Epithelial cell of esophagus (primary cell): ENCODE measurements at regions not wholly inside any gene's neighbourhood (a gene's known extent, or its start where the extent isn't known, plus 50 kb on each side); places are given as distances from the start of the nearest gene placed in this dataset.
A peak's percentile ranks its signal among the peaks of the same experiment; 100 is the strongest.
"Not testable (repeated sequence)": the region's sequence is repeated elsewhere in the genome, so short reads cannot be mapped to it uniquely, and the experiment has no call there.

ENCODE experiments used
- DNase-seq: peaks from one replicate; pipeline ENCODE4 v3.0.0; 2010; ENCODE audit warnings: low read depth
- H3K4me3 ChIP-seq: 2 replicates; pipeline ENCODE4 v1.5.1; 2011; ENCODE audit warnings: mild to moderate bottlenecking, low read length, control low read depth
- CTCF ChIP-seq: IDR thresholded peaks from 2 replicates; pipeline ENCODE4 v1.5.1; 2011; ENCODE audit warnings: low read depth, mild to moderate bottlenecking, low read length, control low read depth, inconsistent platforms; ENCODE audit not compliant: insufficient read depth; ENCODE audit errors: missing control alignments

DNA sequence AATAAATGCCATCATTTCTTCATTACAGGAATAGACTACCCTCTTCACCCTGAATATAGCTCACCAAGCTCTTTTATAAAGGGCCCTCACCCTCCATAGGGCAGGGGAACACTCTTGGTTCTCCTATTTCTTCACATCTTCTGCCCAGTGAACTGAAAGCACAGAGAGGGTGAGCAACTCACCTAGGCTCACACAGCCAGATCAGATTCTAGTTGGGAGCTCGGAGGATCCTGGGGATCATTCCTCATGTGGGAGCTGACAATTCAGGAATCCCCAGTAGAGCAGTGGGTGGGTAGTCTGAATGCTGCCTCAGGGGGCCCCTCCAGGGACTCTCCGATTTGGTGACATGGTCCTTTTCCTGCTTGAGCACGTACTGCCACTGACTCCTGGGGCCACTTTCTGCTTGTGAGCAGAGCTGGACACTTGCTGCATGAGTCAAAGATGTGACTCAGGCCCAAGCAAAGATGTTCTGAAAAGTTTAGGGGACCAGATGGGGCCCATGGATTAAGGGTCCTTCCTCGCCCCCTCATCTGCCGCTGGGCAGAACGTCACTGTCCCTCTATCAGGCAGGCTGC is 63.7 kb upstream of the WNT4 start:
- no peak for TF ChIP-seq CTCF
- peak; percentile 17 for DNase-seq
- H3K4me3 ChIP-seq, result no peak overlapping the region

GRCh38 chr1:22207511-22208267 is 64.8 kb upstream of the WNT4 start:
- no peak overlapping the region for H3K4me3 ChIP-seq
- TF ChIP-seq CTCF, result no peak
- no peak for DNase-seq

GRCh38 chr1:22208268-22208972 is 65.5 kb upstream of the WNT4 start:
- TF ChIP-seq CTCF, result peak; percentile 40

DNA sequence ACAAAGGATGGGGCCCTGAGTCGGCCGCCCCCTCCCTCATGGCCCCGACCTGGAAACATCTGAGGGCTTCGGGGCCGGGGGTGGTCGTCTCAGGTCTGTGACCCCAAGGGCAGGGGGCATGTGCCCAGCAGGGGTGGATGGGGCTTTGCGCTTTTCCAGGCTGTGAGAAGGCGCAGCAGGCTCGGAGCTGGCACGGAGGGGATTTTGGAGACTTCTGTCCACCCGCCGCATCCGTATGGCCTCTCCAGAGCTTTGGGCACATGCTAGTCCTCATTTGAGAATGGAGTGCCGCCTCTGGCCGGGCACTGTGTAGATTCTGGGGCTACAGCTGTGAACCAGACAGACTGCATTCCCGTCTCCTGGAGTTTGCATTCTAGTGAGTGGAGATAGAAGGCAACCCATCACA is 66.1 kb upstream of the WNT4 start:
- no peak for TF ChIP-seq CTCF
- DNase-seq, result no peak
- no peak overlapping the region for H3K4me3 ChIP-seq

More at GRCh38 chr1:22208268-22208972, 65.5 kb upstream of the WNT4 start:
- no peak overlapping the region for H3K4me3 ChIP-seq
- peak; percentile 24 for DNase-seq

DNA sequence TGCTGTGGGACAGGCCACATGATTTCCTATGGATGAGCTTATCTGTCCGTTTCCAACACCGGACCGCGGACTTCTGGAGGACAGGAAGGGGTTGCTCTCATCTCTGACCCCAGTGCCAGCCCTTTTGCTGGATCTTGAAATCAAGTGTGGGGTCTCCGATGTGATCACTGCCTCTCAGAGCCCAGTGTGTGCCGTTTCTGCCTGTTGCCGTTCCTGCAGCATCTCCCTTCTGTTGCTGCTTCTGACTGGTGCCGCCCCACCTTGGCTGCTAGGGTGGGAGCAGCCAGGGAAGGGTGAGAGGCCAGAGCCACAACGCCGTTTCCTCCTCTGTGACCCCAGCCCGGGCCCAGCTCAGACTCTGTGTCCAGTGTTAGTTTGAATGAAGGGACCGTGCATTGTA is 67.3 kb upstream of the WNT4 start:
- TF ChIP-seq CTCF, result no peak
- H3K4me3 ChIP-seq, result no peak overlapping the region
- DNase-seq, result no peak

GRCh38 chr1:22210636-22211035 is 67.7 kb upstream of the WNT4 start:
- no peak for DNase-seq
- no peak for TF ChIP-seq CTCF
- H3K4me3 ChIP-seq, result no peak overlapping the region

- DNase-seq, H3K4me3 ChIP-seq: not testable (repeated sequence)
Observed at GRCh38 chr1:22211459-22211858, 68.6 kb upstream of the WNT4 start.
